ENCODE measurements at regions not wholly inside any gene's neighbourhood (a gene's known extent, or its start where the extent isn't known, plus 50 kb on each side); places are given as distances from the start of the nearest gene placed in this dataset.

DNA sequence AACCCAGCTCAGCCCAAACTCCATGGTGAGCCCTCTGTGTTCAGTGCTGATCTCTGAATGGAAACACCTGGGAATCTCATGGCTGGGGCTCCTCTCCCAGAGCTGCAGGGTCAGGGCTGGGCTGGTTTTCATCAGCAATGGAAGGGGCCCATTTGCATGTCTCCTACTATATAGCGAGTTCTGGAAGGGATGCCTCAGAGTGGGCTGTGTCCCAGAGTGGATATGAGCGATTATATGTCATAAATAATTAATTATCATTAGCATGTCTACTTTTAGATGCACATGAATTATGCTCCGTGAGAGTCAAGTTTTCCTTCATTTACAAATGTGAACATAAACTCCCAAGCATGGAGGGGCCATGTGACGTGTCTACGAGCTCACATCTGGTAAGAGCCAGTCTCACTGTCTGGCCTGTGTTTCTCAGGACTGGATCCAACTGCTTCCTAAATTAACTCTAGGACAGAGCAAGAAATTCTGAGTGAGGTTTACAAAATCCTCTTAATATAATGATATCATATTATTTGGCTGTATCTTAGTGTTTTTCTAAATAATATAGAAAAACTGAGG, 553.4 kb downstream of the GOLGA6L6 start:
- H3K27ac ChIP-seq (ENCODE audit: low read depth, low read length): no peak overlapping the region
- H3K36me3 ChIP-seq (ENCODE audit: control insufficient read depth in 1 of 2, insufficient read depth in 2 of 2, low read length in 2 of 2): no peaks in the 10 kb centered on the region
- ChIA-PET CTCF (no interaction called here), RAD21 (ENCODE audit: low non-redundant PET in 1 of 2, low total read pairs in 2 of 2, uncharacterized antibody in 2 of 2, unreplicated experiment in 2 of 2) (no interaction called here), POLR2A (no interaction called here)
- H2AFZ ChIP-seq (ENCODE audit: low read depth, low read length, poor library complexity, severe bottlenecking): no peak overlapping the region
- H3K9me3 ChIP-seq (ENCODE audit: control insufficient read depth in 1 of 2, insufficient read depth in 1 of 2, low read depth in 1 of 2, low read length in 2 of 2): peaks cover 5 to 21% of the 10 kb centered on the region in 2 experiments; a peak in 2 of 4 replicates
- H3K4me3 ChIP-seq (replicated peaks in 1 of 2; ENCODE audit: low read depth in 1 of 2, low read length in 2 of 2): no peak overlapping the region
- no peaks in the 10 kb centered on the region for H3K79me2 ChIP-seq (ENCODE audit: insufficient read depth, low read length)
- no peak overlapping the region for H3K4me2 ChIP-seq (ENCODE audit: low read length)
- no peak for DNase-seq (ENCODE audit: low read depth, low spot score)
- H3K9ac ChIP-seq (ENCODE audit: low read length): no peak overlapping the region
- H3K9me2 ChIP-seq (ENCODE audit: insufficient read depth): no peaks in the 10 kb centered on the region
- BruUV-seq (replicated peaks): no TSS peak
- H3K27me3 ChIP-seq (ENCODE audit: insufficient read depth, low read length): no peaks in the 10 kb centered on the region
- no peak for ATAC-seq
- no peaks in the 10 kb centered on the region for H4K20me1 ChIP-seq (ENCODE audit: insufficient read depth)
- intact Hi-C loops (cut with micrococcal nuclease): no loop called here
- H3K4me1 ChIP-seq (ENCODE audit: control insufficient read depth in 1 of 2, insufficient read depth in 2 of 2, low read length in 2 of 2): no peaks in the 10 kb centered on the region
- TF ChIP-seq ELF1 (IDR thresholded peaks at IDR 0.05; ENCODE audit: borderline replicate concordance, low read depth) (no peak), JUND (IDR thresholded peaks at IDR 0.05) (no peak), EZH2phosphoT487 (IDR thresholded peaks at IDR 0.05; ENCODE audit: borderline replicate concordance) (no peak), POLR2AphosphoS5 (IDR thresholded peaks at IDR 0.05; ENCODE audit: low read depth, low read length) (no peak), POLR2A (IDR thresholded peaks at IDR 0.05; ENCODE audit: borderline replicate concordance, extremely low read depth, insufficient read depth, insufficient read length) (no peak), CBX3 (IDR thresholded peaks at IDR 0.05; ENCODE audit: low read depth) (no peak), CEBPB (IDR thresholded peaks at IDR 0.05; ENCODE audit: low read depth) (no peak), SIN3A (IDR thresholded peaks at IDR 0.05; ENCODE audit: low read depth) (no peak), SP1 (IDR thresholded peaks at IDR 0.05; ENCODE audit: low read depth) (no peak), EGR1 (IDR thresholded peaks at IDR 0.05; ENCODE audit: low read depth) (no peak), ZNF274 (IDR thresholded peaks at IDR 0.05; ENCODE audit: low read depth, low read length) (no peak), EZH2 (IDR thresholded peaks at IDR 0.05) (no peak), FOSL1 (IDR thresholded peaks at IDR 0.05; ENCODE audit: low read depth) (no peak), RAD21 (IDR thresholded peaks at IDR 0.05; ENCODE audit: low read depth) (no peak), TCF7L2 (IDR thresholded peaks at IDR 0.05; ENCODE audit: borderline replicate concordance, extremely low read depth, insufficient read depth, insufficient read length) (no peak)
- TF ChIP-seq, protein P1, sequence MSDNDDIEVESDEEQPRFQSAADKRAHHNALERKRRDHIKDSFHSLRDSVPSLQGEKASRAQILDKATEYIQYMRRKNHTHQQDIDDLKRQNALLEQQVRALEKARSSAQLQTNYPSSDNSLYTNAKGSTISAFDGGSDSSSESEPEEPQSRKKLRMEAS (IDR thresholded peaks at IDR 0.05): no peak
- TF ChIP-seq, protein P2, sequence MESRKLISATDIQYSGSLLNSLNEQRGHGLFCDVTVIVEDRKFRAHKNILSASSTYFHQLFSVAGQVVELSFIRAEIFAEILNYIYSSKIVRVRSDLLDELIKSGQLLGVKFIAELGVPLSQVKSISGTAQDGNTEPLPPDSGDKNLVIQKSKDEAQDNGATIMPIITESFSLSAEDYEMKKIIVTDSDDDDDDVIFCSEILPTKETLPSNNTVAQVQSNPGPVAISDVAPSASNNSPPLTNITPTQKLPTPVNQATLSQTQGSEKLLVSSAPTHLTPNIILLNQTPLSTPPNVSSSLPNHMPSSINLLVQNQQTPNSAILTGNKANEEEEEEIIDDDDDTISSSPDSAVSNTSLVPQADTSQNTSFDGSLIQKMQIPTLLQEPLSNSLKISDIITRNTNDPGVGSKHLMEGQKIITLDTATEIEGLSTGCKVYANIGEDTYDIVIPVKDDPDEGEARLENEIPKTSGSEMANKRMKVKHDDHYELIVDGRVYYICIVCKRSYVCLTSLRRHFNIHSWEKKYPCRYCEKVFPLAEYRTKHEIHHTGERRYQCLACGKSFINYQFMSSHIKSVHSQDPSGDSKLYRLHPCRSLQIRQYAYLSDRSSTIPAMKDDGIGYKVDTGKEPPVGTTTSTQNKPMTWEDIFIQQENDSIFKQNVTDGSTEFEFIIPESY (IDR thresholded peaks at IDR 0.05; ENCODE audit: extremely low read depth, insufficient replicate concordance, low read length): no peak
- TF ChIP-seq, protein P3, sequence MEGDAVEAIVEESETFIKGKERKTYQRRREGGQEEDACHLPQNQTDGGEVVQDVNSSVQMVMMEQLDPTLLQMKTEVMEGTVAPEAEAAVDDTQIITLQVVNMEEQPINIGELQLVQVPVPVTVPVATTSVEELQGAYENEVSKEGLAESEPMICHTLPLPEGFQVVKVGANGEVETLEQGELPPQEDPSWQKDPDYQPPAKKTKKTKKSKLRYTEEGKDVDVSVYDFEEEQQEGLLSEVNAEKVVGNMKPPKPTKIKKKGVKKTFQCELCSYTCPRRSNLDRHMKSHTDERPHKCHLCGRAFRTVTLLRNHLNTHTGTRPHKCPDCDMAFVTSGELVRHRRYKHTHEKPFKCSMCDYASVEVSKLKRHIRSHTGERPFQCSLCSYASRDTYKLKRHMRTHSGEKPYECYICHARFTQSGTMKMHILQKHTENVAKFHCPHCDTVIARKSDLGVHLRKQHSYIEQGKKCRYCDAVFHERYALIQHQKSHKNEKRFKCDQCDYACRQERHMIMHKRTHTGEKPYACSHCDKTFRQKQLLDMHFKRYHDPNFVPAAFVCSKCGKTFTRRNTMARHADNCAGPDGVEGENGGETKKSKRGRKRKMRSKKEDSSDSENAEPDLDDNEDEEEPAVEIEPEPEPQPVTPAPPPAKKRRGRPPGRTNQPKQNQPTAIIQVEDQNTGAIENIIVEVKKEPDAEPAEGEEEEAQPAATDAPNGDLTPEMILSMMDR (IDR thresholded peaks at IDR 0.05 in 2 of 3, conservative IDR thresholded peaks at IDR 0.05 in 1 of 3; ENCODE audit: borderline replicate concordance in 1 of 3, insufficient read depth in 1 of 3, low read depth in 2 of 3, low read length in 2 of 3): no peak
- TF ChIP-seq, protein P4, sequence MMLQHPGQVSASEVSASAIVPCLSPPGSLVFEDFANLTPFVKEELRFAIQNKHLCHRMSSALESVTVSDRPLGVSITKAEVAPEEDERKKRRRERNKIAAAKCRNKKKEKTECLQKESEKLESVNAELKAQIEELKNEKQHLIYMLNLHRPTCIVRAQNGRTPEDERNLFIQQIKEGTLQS (IDR thresholded peaks at IDR 0.05): no peak

All from HCT116 (cell line).